ENCODE measurements at regions not wholly inside any gene's neighbourhood (a gene's known extent, or its start where the extent isn't known, plus 50 kb on each side); places are given as distances from the start of the nearest gene placed in this dataset.

GRCh38 chr4:11687727-11688126, 259.0 kb upstream of the HS3ST1 start:
- TF ChIP-seq POLR2A (IDR thresholded peaks at IDR 0.05) (no peak), CTCF (IDR thresholded peaks at IDR 0.05) (no peak)
